ENCODE measurements at regions not wholly inside any gene's neighbourhood (a gene's known extent, or its start where the extent isn't known, plus 50 kb on each side); places are given as distances from the start of the nearest gene placed in this dataset.

DNA sequence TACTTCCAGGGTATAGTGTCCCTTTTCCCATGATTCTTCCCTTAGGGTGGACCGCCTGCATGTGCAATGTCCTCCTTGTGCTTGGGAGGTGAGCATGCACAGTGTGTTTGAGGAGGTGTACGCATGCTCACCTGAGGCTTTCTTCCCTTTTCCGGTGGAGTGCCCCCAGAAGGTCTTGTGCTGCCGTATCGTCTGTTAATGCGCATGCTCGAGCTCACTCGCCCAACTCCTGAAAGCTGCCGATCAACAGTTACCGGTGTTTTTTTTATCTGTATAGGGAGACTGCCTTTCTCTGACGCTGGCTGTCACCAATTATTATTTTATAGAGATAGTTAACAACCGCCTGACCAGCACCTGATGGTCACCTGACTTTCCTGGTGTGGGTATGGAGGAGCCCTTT lies 458.8 kb upstream of the MEX3C start:
- TF ChIP-seq, protein P1, sequence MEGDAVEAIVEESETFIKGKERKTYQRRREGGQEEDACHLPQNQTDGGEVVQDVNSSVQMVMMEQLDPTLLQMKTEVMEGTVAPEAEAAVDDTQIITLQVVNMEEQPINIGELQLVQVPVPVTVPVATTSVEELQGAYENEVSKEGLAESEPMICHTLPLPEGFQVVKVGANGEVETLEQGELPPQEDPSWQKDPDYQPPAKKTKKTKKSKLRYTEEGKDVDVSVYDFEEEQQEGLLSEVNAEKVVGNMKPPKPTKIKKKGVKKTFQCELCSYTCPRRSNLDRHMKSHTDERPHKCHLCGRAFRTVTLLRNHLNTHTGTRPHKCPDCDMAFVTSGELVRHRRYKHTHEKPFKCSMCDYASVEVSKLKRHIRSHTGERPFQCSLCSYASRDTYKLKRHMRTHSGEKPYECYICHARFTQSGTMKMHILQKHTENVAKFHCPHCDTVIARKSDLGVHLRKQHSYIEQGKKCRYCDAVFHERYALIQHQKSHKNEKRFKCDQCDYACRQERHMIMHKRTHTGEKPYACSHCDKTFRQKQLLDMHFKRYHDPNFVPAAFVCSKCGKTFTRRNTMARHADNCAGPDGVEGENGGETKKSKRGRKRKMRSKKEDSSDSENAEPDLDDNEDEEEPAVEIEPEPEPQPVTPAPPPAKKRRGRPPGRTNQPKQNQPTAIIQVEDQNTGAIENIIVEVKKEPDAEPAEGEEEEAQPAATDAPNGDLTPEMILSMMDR (IDR thresholded peaks at IDR 0.05) = no peak
- no peak for TF ChIP-seq POLR2A (IDR thresholded peaks at IDR 0.05)

All from body of pancreas (tissue), 4 donors.